ENCODE measurements at regions not wholly inside any gene's neighbourhood (a gene's known extent, or its start where the extent isn't known, plus 50 kb on each side); places are given as distances from the start of the nearest gene placed in this dataset.
"Not testable (repeated sequence)": the region's sequence is repeated elsewhere in the genome, so short reads cannot be mapped to it uniquely, and the experiment has no call there.

DNA sequence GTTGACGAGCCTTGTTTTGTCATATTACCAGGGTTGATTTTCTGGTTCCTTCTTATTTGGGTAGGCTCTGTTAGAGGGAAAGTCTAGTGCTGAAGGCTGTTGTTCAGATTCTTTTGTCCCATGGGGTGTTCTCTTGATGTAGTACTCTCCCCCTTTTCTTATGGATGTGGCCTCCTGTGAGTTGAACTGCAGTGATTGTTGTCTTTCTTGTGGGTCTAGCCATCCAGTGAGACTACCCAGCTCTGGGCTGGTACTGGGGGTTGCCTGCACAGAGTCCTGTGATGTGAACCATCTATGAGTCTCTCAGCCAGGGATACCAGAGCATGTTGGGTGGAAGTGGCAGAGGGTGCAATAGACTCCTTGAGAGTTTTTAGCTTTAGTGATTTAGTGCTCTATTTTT is 680.6 kb downstream of the RFPL4B start:
- TF ChIP-seq, protein P1, sequence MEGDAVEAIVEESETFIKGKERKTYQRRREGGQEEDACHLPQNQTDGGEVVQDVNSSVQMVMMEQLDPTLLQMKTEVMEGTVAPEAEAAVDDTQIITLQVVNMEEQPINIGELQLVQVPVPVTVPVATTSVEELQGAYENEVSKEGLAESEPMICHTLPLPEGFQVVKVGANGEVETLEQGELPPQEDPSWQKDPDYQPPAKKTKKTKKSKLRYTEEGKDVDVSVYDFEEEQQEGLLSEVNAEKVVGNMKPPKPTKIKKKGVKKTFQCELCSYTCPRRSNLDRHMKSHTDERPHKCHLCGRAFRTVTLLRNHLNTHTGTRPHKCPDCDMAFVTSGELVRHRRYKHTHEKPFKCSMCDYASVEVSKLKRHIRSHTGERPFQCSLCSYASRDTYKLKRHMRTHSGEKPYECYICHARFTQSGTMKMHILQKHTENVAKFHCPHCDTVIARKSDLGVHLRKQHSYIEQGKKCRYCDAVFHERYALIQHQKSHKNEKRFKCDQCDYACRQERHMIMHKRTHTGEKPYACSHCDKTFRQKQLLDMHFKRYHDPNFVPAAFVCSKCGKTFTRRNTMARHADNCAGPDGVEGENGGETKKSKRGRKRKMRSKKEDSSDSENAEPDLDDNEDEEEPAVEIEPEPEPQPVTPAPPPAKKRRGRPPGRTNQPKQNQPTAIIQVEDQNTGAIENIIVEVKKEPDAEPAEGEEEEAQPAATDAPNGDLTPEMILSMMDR (IDR thresholded peaks at IDR 0.05; ENCODE audit: low read depth, low read length, missing control alignments) = no peak
- no peak for DNase-seq (ENCODE audit: extremely low read depth, low read depth)

DNA sequence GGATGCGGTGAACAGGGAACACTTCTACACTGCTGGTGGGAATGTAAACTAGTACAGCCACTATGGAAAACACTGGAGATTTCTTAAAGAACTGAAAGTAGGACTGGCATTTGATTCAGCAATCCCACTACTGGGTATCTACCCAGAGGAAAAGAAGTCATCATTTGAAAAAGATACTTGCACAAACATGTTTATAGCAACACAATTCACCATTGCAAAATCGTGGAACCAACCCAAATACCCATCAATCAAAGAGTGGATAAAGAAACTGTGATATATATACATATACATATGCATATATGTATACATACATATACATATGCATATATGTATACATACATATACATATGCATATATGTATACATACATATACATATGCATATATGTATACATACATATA is 682.0 kb downstream of the RFPL4B start:
- not testable (repeated sequence) for DNase-seq (ENCODE audit: extremely low read depth, low read depth); H3K4me3 ChIP-seq (replicated peaks; ENCODE audit: low read depth, low read length)

More for the DNA sequence above, 680.6 kb downstream of the RFPL4B start:
- H3K4me3 ChIP-seq (replicated peaks; ENCODE audit: low read depth, low read length) = no peak overlapping the region

DNA sequence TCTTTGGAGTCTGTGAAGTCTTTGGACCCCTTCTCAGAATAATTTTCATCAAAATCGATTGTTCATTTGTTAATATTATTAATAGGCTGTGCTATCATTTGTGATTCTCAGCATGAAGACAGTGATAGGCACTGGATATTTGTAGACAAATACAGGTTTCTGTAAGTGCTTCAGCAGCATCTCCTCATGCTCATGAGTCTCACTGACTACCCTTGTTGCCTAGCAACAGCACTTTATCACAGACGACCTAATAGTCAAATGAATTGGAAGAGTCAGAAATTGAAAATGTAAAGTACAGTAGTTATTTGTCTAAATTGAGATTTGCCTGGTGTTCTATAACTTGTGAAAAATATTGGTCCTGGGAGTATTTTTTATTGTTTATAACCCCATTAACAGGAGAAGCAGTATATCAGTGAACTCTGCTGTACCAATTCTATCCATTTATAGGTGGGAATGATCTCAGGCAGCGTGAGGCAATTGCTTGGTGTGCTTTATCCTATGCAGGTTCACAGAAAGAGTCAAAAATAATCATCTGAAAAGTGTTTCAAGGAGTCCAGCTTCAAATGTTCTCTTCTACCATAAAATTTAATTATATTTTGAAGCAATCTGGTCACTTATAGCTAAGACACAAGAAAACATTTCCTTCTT is 684.6 kb downstream of the RFPL4B start:
- H3K4me3 ChIP-seq (replicated peaks; ENCODE audit: low read depth, low read length) = no peak overlapping the region
- TF ChIP-seq, protein P1 (IDR thresholded peaks at IDR 0.05; ENCODE audit: low read depth, low read length, missing control alignments) = no peak
- DNase-seq (ENCODE audit: extremely low read depth, low read depth) = no peak

DNA sequence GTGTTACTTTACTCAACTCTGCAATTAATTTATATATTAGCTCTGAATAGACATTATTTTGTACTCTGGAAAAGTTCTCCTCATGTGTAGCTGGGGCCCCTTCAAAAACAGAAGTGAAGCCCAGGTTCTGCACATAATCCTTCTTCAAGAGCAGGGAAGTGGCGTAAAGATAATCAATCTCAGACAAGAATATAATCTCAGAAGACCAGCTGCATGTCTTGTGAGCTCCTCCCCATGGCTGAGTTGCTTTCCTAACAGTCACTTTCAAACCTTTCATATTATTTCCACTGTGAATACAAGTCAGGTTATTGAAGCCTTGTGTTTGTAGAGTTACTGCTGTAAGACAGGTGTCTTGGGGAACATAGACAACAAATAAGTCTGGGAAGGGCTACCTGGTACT is 691.9 kb downstream of the RFPL4B start:
- no peak for DNase-seq (ENCODE audit: extremely low read depth, low read depth)
- TF ChIP-seq, protein P1 (IDR thresholded peaks at IDR 0.05; ENCODE audit: low read depth, low read length, missing control alignments) = no peak
- H3K4me3 ChIP-seq (replicated peaks; ENCODE audit: low read depth, low read length) = no peak overlapping the region

DNA sequence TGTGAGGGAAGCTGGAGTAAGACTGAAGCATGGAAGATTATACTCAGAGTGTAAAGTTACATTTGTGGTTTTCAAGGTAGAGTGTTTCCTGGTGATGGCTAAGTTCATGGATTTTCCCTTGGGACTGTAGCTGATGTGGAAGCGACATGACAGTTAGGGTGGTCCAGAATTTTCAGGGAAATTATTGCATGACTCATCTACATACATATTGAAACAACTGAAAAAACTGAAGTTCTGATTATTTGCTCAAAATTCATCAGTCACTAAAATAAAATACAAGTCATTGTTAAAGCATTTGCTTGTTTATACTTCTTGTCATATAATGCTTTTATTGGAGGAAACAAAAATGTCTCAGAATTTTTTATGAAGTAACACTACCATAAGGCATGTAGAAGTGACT is 700.0 kb downstream of the RFPL4B start:
- H3K4me3 ChIP-seq (replicated peaks; ENCODE audit: low read depth, low read length) = no peak overlapping the region
- peak; percentile 89 for DNase-seq (ENCODE audit: extremely low read depth, low read depth)
- TF ChIP-seq, protein P1 (IDR thresholded peaks at IDR 0.05; ENCODE audit: low read depth, low read length, missing control alignments) = no peak

DNA sequence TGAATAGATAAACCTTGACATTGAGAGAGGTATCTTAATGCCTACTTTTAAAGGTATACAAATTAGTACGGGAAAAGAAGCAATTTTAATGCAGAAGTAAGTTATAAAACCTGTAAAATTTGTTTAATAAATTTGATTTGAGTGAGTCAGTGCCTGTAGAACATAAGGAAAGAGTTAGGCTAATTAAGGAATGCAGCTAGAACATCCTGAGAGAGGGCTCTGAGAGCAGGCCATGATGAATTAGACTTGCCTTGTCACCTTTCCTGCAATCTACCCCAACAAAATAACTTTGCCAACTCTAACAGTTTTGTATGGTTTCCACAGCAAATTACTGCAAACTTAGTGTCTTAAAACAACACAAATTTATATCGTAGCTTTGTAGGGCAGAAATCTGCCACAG is 700.8 kb downstream of the RFPL4B start:
- TF ChIP-seq, protein P1 (IDR thresholded peaks at IDR 0.05; ENCODE audit: low read depth, low read length, missing control alignments) = no peak
- H3K4me3 ChIP-seq (replicated peaks; ENCODE audit: low read depth, low read length) = no peak overlapping the region
- DNase-seq (ENCODE audit: extremely low read depth, low read depth) = no peak

DNA sequence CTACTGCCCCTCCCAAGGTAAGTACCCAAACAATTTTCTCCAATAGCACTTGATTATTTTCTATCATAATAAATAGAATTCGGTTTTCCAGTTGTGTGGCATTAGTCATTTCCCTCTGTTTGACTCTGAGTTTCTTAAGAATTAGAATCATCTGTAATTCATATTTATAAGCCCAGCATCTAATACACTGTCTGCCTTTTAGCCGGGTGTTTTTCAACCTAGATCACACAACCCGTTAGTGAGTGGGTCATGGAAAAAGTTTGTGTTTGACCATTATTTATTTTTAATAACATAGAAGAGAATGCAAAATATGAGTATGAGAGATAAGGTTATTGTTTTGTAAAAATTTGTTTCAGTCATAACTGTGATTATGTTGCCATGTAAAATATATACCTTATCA is 701.6 kb downstream of the RFPL4B start:
- no peak overlapping the region for H3K4me3 ChIP-seq (replicated peaks; ENCODE audit: low read depth, low read length)
- no peak for DNase-seq (ENCODE audit: extremely low read depth, low read depth)

More for the DNA sequence above, 701.6 kb downstream of the RFPL4B start:
- TF ChIP-seq, protein P1 (IDR thresholded peaks at IDR 0.05; ENCODE audit: low read depth, low read length, missing control alignments) = no peak
